ENCODE measurements at regions not wholly inside any gene's neighbourhood (a gene's known extent, or its start where the extent isn't known, plus 50 kb on each side); places are given as distances from the start of the nearest gene placed in this dataset.

GRCh38 chr18:51664236-51664635 is 466.8 kb upstream of the MEX3C start:
- CTCF ChIA-PET, result no interaction called here

GRCh38 chr18:51666763-51667191 is 469.3 kb upstream of the MEX3C start:
- ChIA-PET CTCF (no interaction called here), POLR2A (no interaction called here)
- no peak for DNase-seq (ENCODE audit: low read depth, low spot score)
- no peak overlapping the region for H3K27ac ChIP-seq (ENCODE audit: low read depth, low read length)
- peaks cover 4% of the 10 kb centered on the region; the same call in 1 of the 2 replicates for H3K9me3 ChIP-seq (ENCODE audit: control insufficient read depth, insufficient read depth, low read length)
- TF ChIP-seq CTCF (IDR thresholded peaks at IDR 0.05; ENCODE audit: low read depth, low read length), result no peak
- no peak overlapping the region for H3K4me3 ChIP-seq (ENCODE audit: low read depth, low read length)
- no peaks in the 10 kb centered on the region for H3K27me3 ChIP-seq (ENCODE audit: control insufficient read depth, insufficient read depth, low read length)

More at GRCh38 chr18:51664236-51664635, 466.8 kb upstream of the MEX3C start:
- Histone ChIP-seq H3K27ac (ENCODE audit: low read depth, low read length) (no peak overlapping the region), H3K4me3 (ENCODE audit: low read depth, low read length) (no peak overlapping the region), H3K27me3 (ENCODE audit: control insufficient read depth, insufficient read depth, low read length) (no peaks in the 10 kb centered on the region), H3K9me3 (ENCODE audit: control insufficient read depth, insufficient read depth, low read length) (no peaks in the 10 kb centered on the region)
- DNase-seq (ENCODE audit: low read depth, low spot score), result no peak
- POLR2A ChIA-PET, result no interaction called here
- no peak for TF ChIP-seq CTCF (IDR thresholded peaks at IDR 0.05; ENCODE audit: low read depth, low read length)

- no peaks in the 10 kb centered on the region for H3K27me3 ChIP-seq (ENCODE audit: control insufficient read depth, insufficient read depth, low read length)
- no peak overlapping the region for H3K27ac ChIP-seq (ENCODE audit: low read depth, low read length)
- peak; percentile 64 for TF ChIP-seq CTCF (IDR thresholded peaks at IDR 0.05; ENCODE audit: low read depth, low read length)
- H3K4me3 ChIP-seq (ENCODE audit: low read depth, low read length), result no peak overlapping the region
- peaks cover 11% of the 10 kb centered on the region for H3K9me3 ChIP-seq (ENCODE audit: control insufficient read depth, insufficient read depth, low read length)
- ChIA-PET POLR2A (no interaction called here), CTCF (interaction anchor here (0.6 to 1.7 kb wide), 6 partner anchors 10 to 1003 kb away, joined by 3 to 12 read pairs (median 4); partner anchors contain the start of gene SMAD4)
- peak; percentile 7 for DNase-seq (ENCODE audit: low read depth, low spot score)
These were observed 470.6 kb upstream of the MEX3C start for GRCh38 chr18:51668101-51668500.

- DNase-seq (ENCODE audit: low read depth, low spot score), result no peak
- POLR2A ChIA-PET, result no interaction called here
- Histone ChIP-seq H3K27ac (ENCODE audit: low read depth, low read length) (no peak overlapping the region), H3K27me3 (ENCODE audit: control insufficient read depth, insufficient read depth, low read length) (no peaks in the 10 kb centered on the region), H3K4me3 (ENCODE audit: low read depth, low read length) (no peak overlapping the region), H3K9me3 (ENCODE audit: control insufficient read depth, insufficient read depth, low read length) (peaks cover 11% of the 10 kb centered on the region)
- CTCF ChIA-PET, result interaction anchor here (0.6 to 1.7 kb wide), 5 partner anchors 15 to 1002 kb away, joined by 3 to 12 read pairs (median 4); partner anchors contain the start of gene SMAD4
- TF ChIP-seq CTCF (IDR thresholded peaks at IDR 0.05; ENCODE audit: low read depth, low read length), result no peak
These were observed 471.1 kb upstream of the MEX3C start for GRCh38 chr18:51668607-51669006.

- POLR2A ChIA-PET, result no interaction called here
- DNase-seq (ENCODE audit: low read depth, low spot score), result no peak
- Histone ChIP-seq H3K27me3 (ENCODE audit: control insufficient read depth, insufficient read depth, low read length) (no peaks in the 10 kb centered on the region), H3K4me3 (ENCODE audit: low read depth, low read length) (no peak overlapping the region), H3K9me3 (ENCODE audit: control insufficient read depth, insufficient read depth, low read length) (peaks cover 3% of the 10 kb centered on the region; the same call in 1 of the 2 replicates), H3K27ac (ENCODE audit: low read depth, low read length) (no peak overlapping the region)
- CTCF ChIA-PET, result no interaction called here
- TF ChIP-seq CTCF (IDR thresholded peaks at IDR 0.05; ENCODE audit: low read depth, low read length), result no peak
These were observed 489.1 kb upstream of the MEX3C start for GRCh38 chr18:51686590-51686989.

Data from AG04450 (cell line).